ENCODE measurements at regions not wholly inside any gene's neighbourhood (a gene's known extent, or its start where the extent isn't known, plus 50 kb on each side); places are given as distances from the start of the nearest gene placed in this dataset.

DNA sequence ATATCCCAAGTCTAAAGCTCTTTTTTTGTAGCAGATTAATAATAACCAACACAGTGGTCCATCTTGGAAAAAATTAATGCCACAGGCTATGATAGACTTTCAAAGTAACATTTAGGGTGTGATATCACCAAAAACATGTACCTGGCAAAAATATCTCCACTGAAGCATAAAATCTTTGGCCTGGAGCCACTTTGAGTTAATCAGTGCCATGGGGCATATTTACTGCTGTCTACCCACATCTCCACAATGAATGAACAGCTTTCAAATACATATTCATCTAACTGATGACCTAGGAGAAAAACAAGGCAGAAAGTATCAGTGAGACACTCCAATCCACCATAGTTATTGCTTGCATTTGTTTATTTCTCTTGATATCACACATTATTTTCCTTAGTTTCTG, 296.0 kb upstream of the MDFIC2 start:
- no peaks in the 10 kb centered on the region for H3K27me3 Mint-ChIP-seq
- H3K36me3 Mint-ChIP-seq, result no peaks in the 10 kb centered on the region
- no peak overlapping the region for H3K27ac Mint-ChIP-seq
- H3K4me1 Mint-ChIP-seq (ENCODE audit: unreplicated experiment), result peaks cover 4% of the 10 kb centered on the region
- no peaks in the 10 kb centered on the region for H3K9me3 Mint-ChIP-seq
- no peak overlapping the region for H3K4me3 Mint-ChIP-seq
- no peak for DNase-seq (ENCODE audit: extremely low spot score, unreplicated experiment)
- TF ChIP-seq, protein P1, sequence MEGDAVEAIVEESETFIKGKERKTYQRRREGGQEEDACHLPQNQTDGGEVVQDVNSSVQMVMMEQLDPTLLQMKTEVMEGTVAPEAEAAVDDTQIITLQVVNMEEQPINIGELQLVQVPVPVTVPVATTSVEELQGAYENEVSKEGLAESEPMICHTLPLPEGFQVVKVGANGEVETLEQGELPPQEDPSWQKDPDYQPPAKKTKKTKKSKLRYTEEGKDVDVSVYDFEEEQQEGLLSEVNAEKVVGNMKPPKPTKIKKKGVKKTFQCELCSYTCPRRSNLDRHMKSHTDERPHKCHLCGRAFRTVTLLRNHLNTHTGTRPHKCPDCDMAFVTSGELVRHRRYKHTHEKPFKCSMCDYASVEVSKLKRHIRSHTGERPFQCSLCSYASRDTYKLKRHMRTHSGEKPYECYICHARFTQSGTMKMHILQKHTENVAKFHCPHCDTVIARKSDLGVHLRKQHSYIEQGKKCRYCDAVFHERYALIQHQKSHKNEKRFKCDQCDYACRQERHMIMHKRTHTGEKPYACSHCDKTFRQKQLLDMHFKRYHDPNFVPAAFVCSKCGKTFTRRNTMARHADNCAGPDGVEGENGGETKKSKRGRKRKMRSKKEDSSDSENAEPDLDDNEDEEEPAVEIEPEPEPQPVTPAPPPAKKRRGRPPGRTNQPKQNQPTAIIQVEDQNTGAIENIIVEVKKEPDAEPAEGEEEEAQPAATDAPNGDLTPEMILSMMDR (conservative IDR thresholded peaks at IDR 0.05), result no peak

DNA sequence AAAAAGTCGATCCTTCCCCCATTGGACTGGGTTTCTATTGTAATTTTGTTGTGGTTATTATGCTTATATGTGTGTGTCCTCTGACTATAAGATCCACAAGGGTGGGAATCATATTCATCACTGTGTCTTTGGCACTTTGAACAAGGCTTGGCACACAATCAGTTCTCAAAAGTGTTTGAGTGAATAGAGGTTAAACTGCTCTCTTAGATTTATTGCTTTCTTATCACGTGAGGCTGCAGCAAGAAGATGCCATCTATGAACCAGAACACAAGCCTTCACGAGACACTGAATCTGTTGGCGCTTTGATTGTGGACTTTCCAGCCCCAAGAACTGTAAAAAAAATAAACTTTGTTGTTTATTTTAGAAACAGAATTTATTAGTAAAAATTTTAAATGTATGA, 295.0 kb upstream of the MDFIC2 start:
- peaks cover 4% of the 10 kb centered on the region for H3K4me1 Mint-ChIP-seq (ENCODE audit: unreplicated experiment)
- no peak for DNase-seq (ENCODE audit: extremely low spot score, unreplicated experiment)
- no peaks in the 10 kb centered on the region for H3K36me3 Mint-ChIP-seq
- H3K27me3 Mint-ChIP-seq, result no peaks in the 10 kb centered on the region
- TF ChIP-seq, protein P1 (conservative IDR thresholded peaks at IDR 0.05), result no peak
- no peaks in the 10 kb centered on the region for H3K9me3 Mint-ChIP-seq
- no peak overlapping the region for H3K27ac Mint-ChIP-seq
- no peak overlapping the region for H3K4me3 Mint-ChIP-seq

DNA sequence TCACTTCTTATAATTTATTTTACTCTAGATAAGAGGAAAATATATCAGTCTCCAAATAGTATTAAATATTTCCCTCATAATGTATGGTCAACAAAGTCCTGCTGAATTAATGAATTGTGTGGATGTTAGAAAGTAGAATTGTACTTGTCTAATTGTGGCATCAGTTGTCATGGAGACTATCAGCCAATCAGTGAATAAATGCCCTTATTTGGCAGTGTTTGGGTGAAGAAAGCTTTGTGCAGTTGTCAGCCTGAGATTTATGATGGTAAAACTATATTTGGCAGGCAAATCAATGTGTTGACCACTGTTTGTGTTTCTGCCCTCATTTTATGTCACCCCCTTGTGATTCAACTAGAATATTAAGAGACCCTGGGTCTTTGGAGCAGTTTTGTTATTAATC, 293.6 kb upstream of the MDFIC2 start:
- Mint-ChIP-seq H3K4me1 (ENCODE audit: unreplicated experiment) (peaks cover 4% of the 10 kb centered on the region), H3K9me3 (no peaks in the 10 kb centered on the region), H3K4me3 (no peak overlapping the region), H3K27ac (no peak overlapping the region), H3K27me3 (no peaks in the 10 kb centered on the region), H3K36me3 (no peaks in the 10 kb centered on the region)
- TF ChIP-seq, protein P1 (conservative IDR thresholded peaks at IDR 0.05), result no peak
- DNase-seq (ENCODE audit: extremely low spot score, unreplicated experiment), result no peak

DNA sequence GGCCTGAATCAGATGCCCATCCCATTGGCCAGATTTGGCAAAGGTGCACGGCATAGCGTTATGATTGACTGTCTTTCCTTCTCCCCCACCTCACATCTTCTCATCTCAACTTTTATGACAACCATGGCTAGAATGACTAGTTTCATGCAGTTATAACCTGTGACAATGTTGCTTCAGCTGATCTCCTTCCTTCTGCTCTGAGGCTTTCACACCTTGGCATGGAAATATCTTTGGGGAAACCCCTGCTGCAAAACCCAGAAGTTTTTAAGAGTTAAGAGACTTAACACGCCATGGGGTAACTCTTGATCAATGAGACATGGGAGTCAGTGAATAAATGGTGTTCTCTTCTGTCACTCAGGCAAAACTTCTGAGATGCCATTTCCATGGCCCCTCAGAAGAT, 290.7 kb upstream of the MDFIC2 start:
- no peaks in the 10 kb centered on the region for H3K36me3 Mint-ChIP-seq
- H3K4me3 Mint-ChIP-seq, result no peak overlapping the region
- no peak for DNase-seq (ENCODE audit: extremely low spot score, unreplicated experiment)
- H3K27me3 Mint-ChIP-seq, result no peaks in the 10 kb centered on the region
- peaks cover 4% of the 10 kb centered on the region for H3K4me1 Mint-ChIP-seq (ENCODE audit: unreplicated experiment)
- no peak overlapping the region for H3K27ac Mint-ChIP-seq
- no peaks in the 10 kb centered on the region for H3K9me3 Mint-ChIP-seq
- TF ChIP-seq, protein P1 (conservative IDR thresholded peaks at IDR 0.05), result no peak

DNA sequence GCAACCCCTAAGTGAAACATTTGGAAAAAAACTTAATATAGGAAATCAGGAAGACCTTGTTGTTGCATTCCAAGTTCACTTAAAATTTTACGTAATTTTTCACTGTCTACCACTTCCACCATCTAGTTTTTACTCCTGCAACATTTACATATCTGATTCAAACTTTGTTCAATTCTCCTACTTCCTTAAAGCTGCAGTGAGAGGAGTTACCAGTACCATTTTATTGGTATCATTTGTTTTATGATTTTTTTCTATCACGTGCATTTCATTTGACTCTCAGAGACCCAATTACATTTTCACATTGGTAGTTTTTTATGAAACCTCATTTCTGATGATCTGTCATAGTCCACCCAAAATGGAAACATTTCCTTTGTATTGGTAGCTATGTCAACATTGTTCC, 284.9 kb upstream of the MDFIC2 start:
- Mint-ChIP-seq H3K4me3 (no peak overlapping the region), H3K36me3 (no peaks in the 10 kb centered on the region), H3K4me1 (ENCODE audit: unreplicated experiment) (no peaks in the 10 kb centered on the region), H3K9me3 (no peaks in the 10 kb centered on the region), H3K27me3 (no peaks in the 10 kb centered on the region), H3K27ac (no peak overlapping the region)
- no peak for DNase-seq (ENCODE audit: extremely low spot score, unreplicated experiment)
- TF ChIP-seq, protein P1 (conservative IDR thresholded peaks at IDR 0.05), result no peak

DNA sequence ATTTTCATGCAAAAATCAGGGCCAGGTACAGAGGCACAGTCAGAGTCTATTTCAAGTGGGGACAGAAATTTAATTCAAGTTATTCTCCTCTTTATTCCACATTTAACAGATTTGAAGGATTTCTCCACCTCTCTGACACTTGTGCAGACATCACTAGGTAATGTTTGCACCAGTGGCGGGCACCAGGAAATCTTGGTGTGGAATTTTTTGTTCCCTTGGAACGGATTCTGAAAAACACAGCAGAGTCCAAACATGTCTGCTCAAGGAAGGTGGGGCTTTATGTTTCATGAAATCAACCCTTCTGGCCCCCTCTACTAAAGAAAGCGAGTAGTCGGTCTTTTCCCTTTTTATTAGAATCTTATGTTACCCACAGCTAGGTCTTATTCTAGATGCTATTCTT, 271.2 kb upstream of the MDFIC2 start:
- no peaks in the 10 kb centered on the region for H3K27me3 Mint-ChIP-seq
- no peak overlapping the region for H3K27ac Mint-ChIP-seq
- DNase-seq (ENCODE audit: extremely low spot score, unreplicated experiment), result no peak
- no peak overlapping the region for H3K4me3 Mint-ChIP-seq
- TF ChIP-seq, protein P1 (conservative IDR thresholded peaks at IDR 0.05), result no peak
- H3K4me1 Mint-ChIP-seq (ENCODE audit: unreplicated experiment), result peaks cover 8% of the 10 kb centered on the region
- H3K9me3 Mint-ChIP-seq, result no peaks in the 10 kb centered on the region
- no peaks in the 10 kb centered on the region for H3K36me3 Mint-ChIP-seq
